Suprapubic skin (tissue), 4 donors: ENCODE measurements at regions not wholly inside any gene's neighbourhood (a gene's known extent, or its start where the extent isn't known, plus 50 kb on each side); places are given as distances from the start of the nearest gene placed in this dataset.

Experiments
- DNase-seq, 2 donors: peaks; one replicate each; pipeline ENCODE4 v3.0.0-alpha.2; 2019; ENCODE audit warnings: low spot score in 2 of 2
- H3K27ac ChIP-seq: fragments of 200-600 bp; sonication (generic); one replicate; pipeline ENCODE4 v1.5.1; 2019
- H3K27me3 ChIP-seq: fragments of 200-600 bp; sonication (generic); one replicate; pipeline ENCODE4 v1.5.1; 2019
- H3K36me3 ChIP-seq: fragments of 200-600 bp; sonication (generic); one replicate; pipeline ENCODE4 v1.5.1; 2019
- H3K4me1 ChIP-seq: fragments of 200-600 bp; sonication (generic); one replicate; pipeline ENCODE4 v1.5.1; 2019
- H3K4me3 ChIP-seq: fragments of 200-600 bp; sonication (generic); one replicate; pipeline ENCODE4 v1.5.1; 2019; ENCODE audit warnings: mild to moderate bottlenecking
- H3K9me3 ChIP-seq: fragments of 200-600 bp; sonication (generic); one replicate; pipeline ENCODE4 v1.5.1; 2019
- CTCF ChIP-seq, 2 donors: fragments of 200-600 bp in 1 of 2; fragments of 450-650 bp in 1 of 2; sonication (generic) in 1 of 2; IDR thresholded peaks; one replicate each; pipeline ENCODE4 v1.5.1; 2016 to 2019; ENCODE audit warnings: antibody characterized with exemption in 2 of 2, mild to moderate bottlenecking in 1 of 2, moderate library complexity in 1 of 2
- EP300 ChIP-seq: sonication (generic); formaldehyde crosslinking; IDR thresholded peaks from one replicate; pipeline ENCODE4 v1.6.1; 2017; ENCODE audit warnings: antibody characterized with exemption
- POLR2A ChIP-seq, 2 donors: fragments of 450-650 bp; IDR thresholded peaks; one replicate each; pipeline ENCODE4 v1.6.1; 2017; ENCODE audit warnings: antibody characterized with exemption in 2 of 2, mild to moderate bottlenecking in 2 of 2, moderate library complexity in 2 of 2
- POLR2AphosphoS5 ChIP-seq, 3 donors: sonication (generic); formaldehyde crosslinking; IDR thresholded peaks; one replicate each; pipeline ENCODE4 v1.6.1; 2017; ENCODE audit warnings: antibody characterized with exemption in 3 of 3
- WGBS: methylation state at CpG from one replicate; pipeline ENCODE4 v1.1.5; 2018; 5-methylcytosine and 5-hydroxymethylcytosine counted together

- no peak for DNase-seq
- WGBS: 83% methylated on average over 1 of the region's 1 CpG
- Histone ChIP-seq H3K27ac (no peak overlapping the region), H3K36me3 (no peaks in the 10 kb centered on the region), H3K9me3 (no peaks in the 10 kb centered on the region), H3K27me3 (no peaks in the 10 kb centered on the region), H3K4me3 (no peak overlapping the region), H3K4me1 (no peaks in the 10 kb centered on the region)
- TF ChIP-seq EP300: no peak
- TF ChIP-seq CTCF (IDR thresholded peaks at IDR 0.05): no peak
- no peak for TF ChIP-seq POLR2A (IDR thresholded peaks at IDR 0.05)
- TF ChIP-seq POLR2AphosphoS5 (IDR thresholded peaks at IDR 0.05): no peak
Measured at GRCh38 chr12:42793166-42793565, 203.6 kb upstream of the PRICKLE1 start.

GRCh38 chr12:42792265-42792664 lies 202.7 kb upstream of the PRICKLE1 start:
- no peak for DNase-seq
- Histone ChIP-seq H3K27me3 (no peaks in the 10 kb centered on the region), H3K9me3 (no peaks in the 10 kb centered on the region), H3K4me3 (no peak overlapping the region), H3K36me3 (no peaks in the 10 kb centered on the region), H3K4me1 (no peaks in the 10 kb centered on the region), H3K27ac (no peak overlapping the region)
- TF ChIP-seq POLR2AphosphoS5 (IDR thresholded peaks at IDR 0.05) (no peak), EP300 (no peak), POLR2A (IDR thresholded peaks at IDR 0.05) (no peak), CTCF (IDR thresholded peaks at IDR 0.05) (no peak)

GRCh38 chr12:42791399-42791798 lies 201.9 kb upstream of the PRICKLE1 start:
- Histone ChIP-seq H3K9me3 (no peaks in the 10 kb centered on the region), H3K27ac (no peak overlapping the region), H3K4me1 (no peaks in the 10 kb centered on the region), H3K36me3 (no peaks in the 10 kb centered on the region), H3K4me3 (no peak overlapping the region), H3K27me3 (no peaks in the 10 kb centered on the region)
- TF ChIP-seq POLR2AphosphoS5 (IDR thresholded peaks at IDR 0.05): no peak
- TF ChIP-seq CTCF (IDR thresholded peaks at IDR 0.05): no peak
- no peak for TF ChIP-seq EP300
- TF ChIP-seq POLR2A (IDR thresholded peaks at IDR 0.05): no peak
- DNase-seq: no peak
- 96% methylated on average over 3 of the region's 3 CpGs for WGBS

- no peaks in the 10 kb centered on the region for H3K36me3 ChIP-seq
- no peaks in the 10 kb centered on the region for H3K4me1 ChIP-seq
- no peaks in the 10 kb centered on the region for H3K27me3 ChIP-seq
- H3K27ac ChIP-seq: no peak overlapping the region
- no peak for TF ChIP-seq CTCF (IDR thresholded peaks at IDR 0.05)
- no peak for TF ChIP-seq EP300
- TF ChIP-seq POLR2AphosphoS5 (IDR thresholded peaks at IDR 0.05): no peak
- no peak for TF ChIP-seq POLR2A (IDR thresholded peaks at IDR 0.05)
- H3K9me3 ChIP-seq: no peaks in the 10 kb centered on the region
- DNase-seq: no peak
- H3K4me3 ChIP-seq: no peak overlapping the region
Measured at GRCh38 chr12:42790761-42791151, 201.2 kb upstream of the PRICKLE1 start.

GRCh38 chr12:42789808-42790760 lies 200.5 kb upstream of the PRICKLE1 start:
- 89% methylated on average over 15 of the region's 15 CpGs for WGBS
- Histone ChIP-seq H3K4me1 (no peaks in the 10 kb centered on the region), H3K27ac (no peak overlapping the region), H3K9me3 (no peaks in the 10 kb centered on the region), H3K36me3 (no peaks in the 10 kb centered on the region), H3K27me3 (no peaks in the 10 kb centered on the region), H3K4me3 (no peak overlapping the region)
- TF ChIP-seq CTCF (IDR thresholded peaks at IDR 0.05): no peak
- DNase-seq: no peak
